ENCODE measurements at regions not wholly inside any gene's neighbourhood (a gene's known extent, or its start where the extent isn't known, plus 50 kb on each side); places are given as distances from the start of the nearest gene placed in this dataset.

- no peak for DNase-seq (ENCODE audit: low read depth, low spot score)
Measured at GRCh38 chr10:90975096-90975495, 54.2 kb upstream of the ANKRD1 start.

GRCh38 chr10:90977162-90977854 is 56.4 kb upstream of the ANKRD1 start:
- DNase-seq (ENCODE audit: low read depth, low spot score) = no peak

GRCh38 chr10:90977855-90978486 is 57.1 kb upstream of the ANKRD1 start:
- DNase-seq (ENCODE audit: low read depth, low spot score) = no peak

- no peak for DNase-seq (ENCODE audit: low read depth, low spot score)
Measured at GRCh38 chr10:90982406-90983008, 61.6 kb upstream of the ANKRD1 start.

GRCh38 chr10:90983914-90984549 is 63.1 kb upstream of the ANKRD1 start:
- DNase-seq (ENCODE audit: low read depth, low spot score) = no peak

- DNase-seq (ENCODE audit: low read depth, low spot score) = no peak
Measured at GRCh38 chr10:90984898-90985297, 64.0 kb upstream of the ANKRD1 start.

GRCh38 chr10:90985321-90985933 is 64.5 kb upstream of the ANKRD1 start:
- DNase-seq (ENCODE audit: low read depth, low spot score) = no peak

- DNase-seq (ENCODE audit: low read depth, low spot score) = no peak
Measured at GRCh38 chr10:90986136-90986760, 65.4 kb upstream of the ANKRD1 start.

GRCh38 chr10:90986870-90987269 is 66.0 kb upstream of the ANKRD1 start:
- DNase-seq (ENCODE audit: low read depth, low spot score) = no peak

- no peak for DNase-seq (ENCODE audit: low read depth, low spot score)
Measured at GRCh38 chr10:90987383-90987782, 66.5 kb upstream of the ANKRD1 start.

- no peak for DNase-seq (ENCODE audit: low read depth, low spot score)
Measured at GRCh38 chr10:90988024-90988423, 67.1 kb upstream of the ANKRD1 start.

GRCh38 chr10:90988802-90989201 is 67.9 kb upstream of the ANKRD1 start:
- DNase-seq (ENCODE audit: low read depth, low spot score) = no peak

GRCh38 chr10:90989378-90989777 is 68.5 kb upstream of the ANKRD1 start:
- no peak for DNase-seq (ENCODE audit: low read depth, low spot score)

- DNase-seq (ENCODE audit: low read depth, low spot score) = no peak
Measured at GRCh38 chr10:90992462-90992861, 71.6 kb upstream of the ANKRD1 start.

GRCh38 chr10:90993340-90993739 is 72.5 kb upstream of the ANKRD1 start:
- DNase-seq (ENCODE audit: low read depth, low spot score) = no peak

- no peak for DNase-seq (ENCODE audit: low read depth, low spot score)
Measured at GRCh38 chr10:90997670-90998069, 76.8 kb upstream of the ANKRD1 start.

GRCh38 chr10:90998733-90999511 is 78.0 kb upstream of the ANKRD1 start:
- DNase-seq (ENCODE audit: low read depth, low spot score) = no peak

GRCh38 chr10:90999512-91000172 is 78.8 kb upstream of the ANKRD1 start:
- no peak for DNase-seq (ENCODE audit: low read depth, low spot score)

GRCh38 chr10:91000470-91000869 is 79.6 kb upstream of the ANKRD1 start:
- no peak for DNase-seq (ENCODE audit: low read depth, low spot score)

- no peak for DNase-seq (ENCODE audit: low read depth, low spot score)
Measured at GRCh38 chr10:91000985-91001384, 80.1 kb upstream of the ANKRD1 start.

All from ELF-1 (cell line).